ENCODE measurements at regions not wholly inside any gene's neighbourhood (a gene's known extent, or its start where the extent isn't known, plus 50 kb on each side); places are given as distances from the start of the nearest gene placed in this dataset.

DNA sequence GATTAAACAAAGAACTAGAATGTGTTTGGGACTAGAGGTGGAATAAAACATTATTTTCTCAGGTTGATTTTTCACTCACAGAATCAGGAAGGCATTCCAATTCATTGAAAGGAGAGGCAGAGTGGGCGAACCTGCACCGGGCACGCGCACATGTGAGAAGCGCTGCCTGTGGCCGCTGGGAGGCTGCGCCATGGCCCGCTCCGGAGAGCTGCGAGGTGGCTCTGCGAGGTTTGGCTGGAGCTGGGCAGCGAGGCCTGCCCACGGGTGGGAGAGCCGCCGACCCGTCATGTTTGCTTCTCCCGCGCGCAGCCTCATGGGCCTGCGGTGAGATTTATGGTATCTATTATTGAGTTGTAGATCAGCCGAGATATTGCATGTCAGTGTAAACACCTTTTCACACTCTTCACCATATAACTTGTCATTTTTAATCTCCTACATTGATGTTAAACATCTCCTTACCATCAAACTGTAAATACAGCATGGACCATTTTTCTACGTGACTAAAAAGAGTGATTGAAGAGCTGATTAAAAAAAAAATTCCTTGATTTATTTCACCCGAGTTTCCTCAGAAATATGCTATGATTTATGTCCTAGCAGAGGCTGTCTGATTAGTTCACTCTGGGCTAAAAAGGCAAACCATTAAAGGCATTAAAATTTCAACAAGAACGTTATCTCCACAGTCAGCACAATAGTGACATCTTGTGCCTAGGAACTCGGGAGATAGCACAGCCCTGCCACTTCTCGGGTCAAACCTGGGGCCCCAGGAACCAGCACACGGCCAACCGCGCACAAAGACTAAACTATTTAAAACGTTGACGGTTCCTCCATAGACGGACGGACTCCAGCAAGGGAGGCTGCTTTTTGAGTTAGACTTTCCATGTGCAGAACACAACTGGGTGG, 96.6 kb upstream of the RNF32 start:
- TF ChIP-seq CTCF (IDR thresholded peaks at IDR 0.05; ENCODE audit: low read depth, low read length, poor library complexity, severe bottlenecking) (no peak), EZH2phosphoT487 (IDR thresholded peaks at IDR 0.05; ENCODE audit: borderline replicate concordance, low read length) (no peak)
- H3K4me1 ChIP-seq (ENCODE audit: control insufficient read depth, low read length), result no peaks in the 10 kb centered on the region
- H4K20me1 ChIP-seq (ENCODE audit: control insufficient read depth, insufficient read depth, low read depth, low read length), result no peaks in the 10 kb centered on the region

GRCh38 chr7:156540619-156541165, 99.9 kb upstream of the RNF32 start:
- no peak overlapping the region for H3K4me3 ChIP-seq (ENCODE audit: low read length)
- H3F3A ChIP-seq (ENCODE audit: control insufficient read depth, insufficient read depth), result no peaks in the 10 kb centered on the region
- no peak overlapping the region for H3K4me2 ChIP-seq (ENCODE audit: low read length)
- peaks cover 4% of the 10 kb centered on the region for H3K27me3 ChIP-seq (ENCODE audit: control insufficient read depth, low read length)
- no peaks in the 10 kb centered on the region for H3K36me3 ChIP-seq (ENCODE audit: control insufficient read depth, low read length)
- peaks cover 4% of the 10 kb centered on the region; the same call in 1 of the 2 replicates for H3K9me3 ChIP-seq (ENCODE audit: control insufficient read depth, insufficient read depth, low read length)
- no peaks in the 10 kb centered on the region for H4K20me1 ChIP-seq (ENCODE audit: control insufficient read depth, insufficient read depth, low read depth, low read length)
- TF ChIP-seq CTCF (IDR thresholded peaks at IDR 0.05; ENCODE audit: low read depth, low read length, poor library complexity, severe bottlenecking) (no peak), EZH2phosphoT487 (IDR thresholded peaks at IDR 0.05; ENCODE audit: borderline replicate concordance, low read length) (no peak)
- H3K9me2 ChIP-seq (replicated peaks; ENCODE audit: control insufficient read depth, low read length), result no peaks in the 10 kb centered on the region
- H3K79me2 ChIP-seq (ENCODE audit: control insufficient read depth, low read length), result no peaks in the 10 kb centered on the region
- H3K27ac ChIP-seq (ENCODE audit: low read depth, low read length), result no peak overlapping the region
- H3K4me1 ChIP-seq (ENCODE audit: control insufficient read depth, low read length), result no peaks in the 10 kb centered on the region

More for the DNA sequence above, 96.6 kb upstream of the RNF32 start:
- no peak overlapping the region for H3K27ac ChIP-seq (ENCODE audit: low read depth, low read length)
- no peaks in the 10 kb centered on the region for H3K79me2 ChIP-seq (ENCODE audit: control insufficient read depth, low read length)
- H3F3A ChIP-seq (ENCODE audit: control insufficient read depth, insufficient read depth), result no peaks in the 10 kb centered on the region
- H3K9me3 ChIP-seq (ENCODE audit: control insufficient read depth, insufficient read depth, low read length), result no peaks in the 10 kb centered on the region
- H3K4me2 ChIP-seq (ENCODE audit: low read length), result no peak overlapping the region
- H3K4me3 ChIP-seq (ENCODE audit: low read length), result no peak overlapping the region
- no peaks in the 10 kb centered on the region for H3K36me3 ChIP-seq (ENCODE audit: control insufficient read depth, low read length)
- H3K27me3 ChIP-seq (ENCODE audit: control insufficient read depth, low read length), result no peaks in the 10 kb centered on the region; the same call in 1 of the 2 replicates
- no peaks in the 10 kb centered on the region for H3K9me2 ChIP-seq (replicated peaks; ENCODE audit: control insufficient read depth, low read length)

DNA sequence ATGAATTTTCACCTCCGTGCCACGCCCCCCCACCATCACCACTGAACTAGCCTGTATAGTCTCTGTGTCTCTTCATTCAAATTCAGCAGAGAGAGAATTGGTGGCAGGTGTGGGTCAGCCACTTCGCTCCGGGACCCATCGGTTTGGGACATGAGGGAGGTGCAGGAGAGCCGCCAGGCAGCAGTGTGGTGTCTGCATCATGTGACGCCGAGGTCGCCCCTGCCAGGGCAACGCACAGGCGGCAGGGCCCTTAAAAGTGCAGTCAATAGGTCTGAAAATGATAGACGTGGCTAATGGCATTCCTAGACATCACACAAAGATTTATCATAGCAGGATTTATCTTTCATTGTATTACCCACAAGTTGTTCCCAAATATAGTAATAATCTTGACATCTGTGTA, 100.6 kb upstream of the RNF32 start:
- H3K27me3 ChIP-seq (ENCODE audit: control insufficient read depth, low read length), result peaks cover 4% of the 10 kb centered on the region
- no peaks in the 10 kb centered on the region for H3K4me1 ChIP-seq (ENCODE audit: control insufficient read depth, low read length)
- TF ChIP-seq CTCF (IDR thresholded peaks at IDR 0.05; ENCODE audit: low read depth, low read length, poor library complexity, severe bottlenecking), result no peak
- no peak for TF ChIP-seq EZH2phosphoT487 (IDR thresholded peaks at IDR 0.05; ENCODE audit: borderline replicate concordance, low read length)
- no peaks in the 10 kb centered on the region for H3K9me2 ChIP-seq (replicated peaks; ENCODE audit: control insufficient read depth, low read length)
- no peak overlapping the region for H3K27ac ChIP-seq (ENCODE audit: low read depth, low read length)
- no peak overlapping the region for H3K4me2 ChIP-seq (ENCODE audit: low read length)
- H3F3A ChIP-seq (ENCODE audit: control insufficient read depth, insufficient read depth), result no peaks in the 10 kb centered on the region
- H3K4me3 ChIP-seq (ENCODE audit: low read length), result no peak overlapping the region
- H3K36me3 ChIP-seq (ENCODE audit: control insufficient read depth, low read length), result no peaks in the 10 kb centered on the region
- peaks cover 4% of the 10 kb centered on the region; the same call in 1 of the 2 replicates for H3K9me3 ChIP-seq (ENCODE audit: control insufficient read depth, insufficient read depth, low read length)
- no peaks in the 10 kb centered on the region for H4K20me1 ChIP-seq (ENCODE audit: control insufficient read depth, insufficient read depth, low read depth, low read length)
- no peaks in the 10 kb centered on the region for H3K79me2 ChIP-seq (ENCODE audit: control insufficient read depth, low read length)

Measured in DOHH2 (cell line).